NCI-H510A treated with DMSO at 0.1 percent for 48 hours (cell line): ENCODE measurements at regions not wholly inside any gene's neighbourhood (a gene's known extent, or its start where the extent isn't known, plus 50 kb on each side); places are given as distances from the start of the nearest gene placed in this dataset.

Source experiments
- DNase-seq: peaks from one replicate; lab custom pipeline; 2025; lab: John Stamatoyannopoulos, UW

- no peak for DNase-seq
Observed at GRCh38 chr2:21694079-21694878, 570.5 kb downstream of the TDRD15 start.

- DNase-seq: no peak
Observed at GRCh38 chr2:21696900-21697299, 573.1 kb downstream of the TDRD15 start.

- no peak for DNase-seq
Observed at GRCh38 chr2:21700644-21701043, 576.9 kb downstream of the TDRD15 start.

GRCh38 chr2:21710031-21710430, 586.3 kb downstream of the TDRD15 start:
- DNase-seq: no peak

- DNase-seq: no peak
Observed at GRCh38 chr2:21710496-21710895, 586.7 kb downstream of the TDRD15 start.

- DNase-seq: no peak
Observed at GRCh38 chr2:21715887-21716286, 592.1 kb downstream of the TDRD15 start.

- peak; percentile 54 for DNase-seq
Observed at GRCh38 chr2:21727101-21727500, 603.3 kb downstream of the TDRD15 start.

GRCh38 chr2:21728133-21728532, 604.4 kb downstream of the TDRD15 start:
- DNase-seq: no peak

- DNase-seq: no peak
Observed at GRCh38 chr2:21730141-21730540, 606.4 kb downstream of the TDRD15 start.

GRCh38 chr2:21740484-21740883, 616.7 kb downstream of the TDRD15 start:
- DNase-seq: no peak

- DNase-seq: no peak
Observed at GRCh38 chr2:21746499-21746898, 622.7 kb downstream of the TDRD15 start.

GRCh38 chr2:21748501-21748900, 624.7 kb downstream of the TDRD15 start:
- DNase-seq: no peak

- peak; percentile 12 for DNase-seq
Observed at GRCh38 chr2:21754164-21754788, 630.5 kb downstream of the TDRD15 start.

- no peak for DNase-seq
Observed at GRCh38 chr2:21757805-21758430, 634.1 kb downstream of the TDRD15 start.

GRCh38 chr2:21759819-21760218, 636.1 kb downstream of the TDRD15 start:
- DNase-seq: no peak

GRCh38 chr2:21761361-21761760, 637.6 kb downstream of the TDRD15 start:
- DNase-seq: no peak

- DNase-seq: no peak
Observed at GRCh38 chr2:21763501-21763900, 639.7 kb downstream of the TDRD15 start.

GRCh38 chr2:21770787-21771186, 647.0 kb downstream of the TDRD15 start:
- no peak for DNase-seq

- no peak for DNase-seq
Observed at GRCh38 chr2:21772624-21773023, 648.9 kb downstream of the TDRD15 start.

- no peak for DNase-seq
Observed at GRCh38 chr2:21773168-21773567, 649.4 kb downstream of the TDRD15 start.

GRCh38 chr2:21774691-21775368, 651.1 kb downstream of the TDRD15 start:
- no peak for DNase-seq

GRCh38 chr2:21779786-21780185, 656.0 kb downstream of the TDRD15 start:
- no peak for DNase-seq

- DNase-seq: peak; percentile 37
Observed at GRCh38 chr2:21781962-21782361, 658.2 kb downstream of the TDRD15 start.
